ENCODE measurements at regions not wholly inside any gene's neighbourhood (a gene's known extent, or its start where the extent isn't known, plus 50 kb on each side); places are given as distances from the start of the nearest gene placed in this dataset.

DNA sequence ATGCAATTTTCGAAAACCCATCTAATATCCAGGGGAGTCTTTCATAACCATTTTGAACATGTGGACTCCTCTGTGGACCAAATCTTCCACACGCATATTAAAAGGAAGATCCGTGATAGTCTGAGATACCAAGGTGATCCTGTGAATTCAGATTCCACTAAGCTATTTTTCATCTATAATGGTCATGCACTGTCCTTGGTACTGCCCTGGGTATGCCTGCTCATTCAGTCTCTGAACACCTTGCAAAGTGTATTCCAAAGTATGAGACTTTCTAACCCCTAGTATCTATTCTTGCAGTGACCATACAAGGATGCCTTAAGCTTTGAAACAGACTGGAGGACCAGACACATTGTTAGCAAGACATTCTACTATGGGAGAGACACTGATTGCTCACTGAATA, 217.6 kb upstream of the CCDC150 start:
- TF ChIP-seq, protein P1, sequence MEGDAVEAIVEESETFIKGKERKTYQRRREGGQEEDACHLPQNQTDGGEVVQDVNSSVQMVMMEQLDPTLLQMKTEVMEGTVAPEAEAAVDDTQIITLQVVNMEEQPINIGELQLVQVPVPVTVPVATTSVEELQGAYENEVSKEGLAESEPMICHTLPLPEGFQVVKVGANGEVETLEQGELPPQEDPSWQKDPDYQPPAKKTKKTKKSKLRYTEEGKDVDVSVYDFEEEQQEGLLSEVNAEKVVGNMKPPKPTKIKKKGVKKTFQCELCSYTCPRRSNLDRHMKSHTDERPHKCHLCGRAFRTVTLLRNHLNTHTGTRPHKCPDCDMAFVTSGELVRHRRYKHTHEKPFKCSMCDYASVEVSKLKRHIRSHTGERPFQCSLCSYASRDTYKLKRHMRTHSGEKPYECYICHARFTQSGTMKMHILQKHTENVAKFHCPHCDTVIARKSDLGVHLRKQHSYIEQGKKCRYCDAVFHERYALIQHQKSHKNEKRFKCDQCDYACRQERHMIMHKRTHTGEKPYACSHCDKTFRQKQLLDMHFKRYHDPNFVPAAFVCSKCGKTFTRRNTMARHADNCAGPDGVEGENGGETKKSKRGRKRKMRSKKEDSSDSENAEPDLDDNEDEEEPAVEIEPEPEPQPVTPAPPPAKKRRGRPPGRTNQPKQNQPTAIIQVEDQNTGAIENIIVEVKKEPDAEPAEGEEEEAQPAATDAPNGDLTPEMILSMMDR (IDR thresholded peaks at IDR 0.05) = no peak
- TF ChIP-seq POLR2AphosphoS5 (IDR thresholded peaks at IDR 0.05) (no peak), POLR2A (IDR thresholded peaks at IDR 0.05) (no peak)
- WGBS = 91% methylated on average over 3 of the region's 3 CpGs
- no peaks in the 10 kb centered on the region for H3K36me3 ChIP-seq
- H3K27me3 ChIP-seq (replicated peaks; ENCODE audit: insufficient read depth) = no peaks in the 10 kb centered on the region
- H3K9me3 ChIP-seq = no peaks in the 10 kb centered on the region
- no peak for DNase-seq (ENCODE audit: low spot score)
- H3K4me1 ChIP-seq (replicated peaks) = no peaks in the 10 kb centered on the region
- intact Hi-C loops (cut with DNase I) = no loop called here
- no peak overlapping the region for H3K4me3 ChIP-seq
- H3K27ac ChIP-seq = no peak overlapping the region

DNA sequence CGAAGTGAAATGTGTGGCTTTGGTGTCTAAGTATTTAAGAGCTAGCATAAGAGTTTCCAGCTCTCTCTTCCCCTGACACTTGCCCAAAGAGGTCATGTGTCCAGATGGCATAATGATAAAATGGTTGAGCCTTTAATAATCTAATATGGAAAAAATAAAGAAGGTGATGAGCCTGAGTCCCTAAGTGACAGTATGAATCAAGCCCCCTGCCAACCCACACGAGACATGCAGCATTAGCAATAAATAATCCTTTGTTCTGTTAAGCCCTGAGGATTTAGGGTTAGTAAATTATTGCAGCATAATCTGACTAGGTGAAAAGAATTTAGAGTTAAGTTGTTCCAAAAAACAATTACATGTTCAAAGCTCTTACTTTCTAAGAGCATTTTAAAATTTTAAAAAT, 217.2 kb upstream of the CCDC150 start:
- WGBS = 76% methylated on average over 2 of the region's 2 CpGs
- Histone ChIP-seq H3K36me3 (no peaks in the 10 kb centered on the region), H3K4me1 (replicated peaks) (no peaks in the 10 kb centered on the region), H3K27ac (no peak overlapping the region), H3K27me3 (replicated peaks; ENCODE audit: insufficient read depth) (no peaks in the 10 kb centered on the region), H3K9me3 (no peaks in the 10 kb centered on the region), H3K4me3 (no peak overlapping the region)
- TF ChIP-seq POLR2AphosphoS5 (IDR thresholded peaks at IDR 0.05) (no peak), POLR2A (IDR thresholded peaks at IDR 0.05) (no peak)
- TF ChIP-seq, protein P1 (IDR thresholded peaks at IDR 0.05) = no peak
- DNase-seq (ENCODE audit: low spot score) = no peak
- intact Hi-C loops (cut with DNase I) = no loop called here

DNA sequence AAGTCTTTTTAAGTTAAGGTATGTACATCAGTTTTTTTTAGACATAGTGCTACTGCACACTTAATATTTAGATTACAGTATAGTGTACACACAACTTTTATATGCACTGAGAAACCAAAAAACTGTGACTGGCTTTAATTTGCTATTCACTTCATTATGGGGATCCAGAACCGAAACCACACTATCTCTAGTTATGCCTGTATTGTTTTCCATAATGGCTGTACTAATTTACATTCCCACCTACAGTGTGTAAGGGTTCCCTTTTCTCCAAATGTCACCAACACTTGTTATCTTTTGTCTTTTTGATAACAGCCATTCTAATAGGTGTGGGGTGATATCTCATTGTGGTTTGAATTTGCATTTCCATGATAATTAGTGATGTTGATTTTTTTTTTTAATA, 213.4 kb upstream of the CCDC150 start:
- Histone ChIP-seq H3K9me3 (no peaks in the 10 kb centered on the region), H3K27ac (no peak overlapping the region), H3K27me3 (replicated peaks; ENCODE audit: insufficient read depth) (no peaks in the 10 kb centered on the region), H3K4me3 (no peak overlapping the region), H3K36me3 (no peaks in the 10 kb centered on the region), H3K4me1 (replicated peaks) (no peaks in the 10 kb centered on the region)
- intact Hi-C loops (cut with DNase I) = no loop called here
- DNase-seq (ENCODE audit: low spot score) = no peak
- TF ChIP-seq, protein P1 (IDR thresholded peaks at IDR 0.05) = no peak
- TF ChIP-seq POLR2A (IDR thresholded peaks at IDR 0.05) (no peak), POLR2AphosphoS5 (IDR thresholded peaks at IDR 0.05) (no peak)
- WGBS = 95% methylated on average over 1 of the region's 1 CpG

DNA sequence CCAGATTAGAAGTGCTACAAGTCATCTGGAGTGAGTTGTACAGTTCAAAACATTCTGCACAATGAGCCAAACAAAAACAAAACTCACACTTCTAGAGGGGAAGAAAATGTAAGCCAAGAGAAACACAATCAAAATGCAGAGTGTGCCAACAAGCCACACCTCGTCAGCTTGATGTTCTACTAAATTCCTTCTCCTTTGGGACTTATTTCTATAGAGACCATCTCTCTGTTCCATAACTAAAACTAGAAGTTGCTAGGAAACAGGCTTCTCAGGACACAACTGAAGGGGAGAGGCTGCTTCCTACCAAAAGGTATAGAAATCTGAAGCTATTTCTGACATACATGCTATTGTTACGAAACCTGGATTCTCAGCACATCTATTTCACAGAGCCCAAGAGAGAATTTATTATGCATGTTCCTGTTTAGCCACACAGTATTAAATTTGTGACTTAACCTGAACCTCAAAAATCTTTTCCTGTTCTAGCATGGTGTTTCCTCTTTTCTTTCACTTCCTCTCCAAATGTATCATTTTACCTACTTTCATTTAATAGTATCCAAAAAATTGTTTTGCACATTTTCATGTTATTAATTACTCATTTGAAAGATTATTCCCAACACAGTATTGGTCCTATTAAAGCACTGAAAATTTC, 211.4 kb upstream of the CCDC150 start:
- Histone ChIP-seq H3K27me3 (replicated peaks; ENCODE audit: insufficient read depth) (no peaks in the 10 kb centered on the region), H3K36me3 (no peaks in the 10 kb centered on the region), H3K9me3 (no peaks in the 10 kb centered on the region), H3K4me1 (replicated peaks) (no peaks in the 10 kb centered on the region), H3K4me3 (no peak overlapping the region), H3K27ac (no peak overlapping the region)
- intact Hi-C loops (cut with DNase I) = no loop called here
- WGBS = 21% methylated on average over 2 of the region's 2 CpGs
- DNase-seq (ENCODE audit: low spot score) = no peak
- no peak for TF ChIP-seq POLR2AphosphoS5 (IDR thresholded peaks at IDR 0.05)
- TF ChIP-seq POLR2A (IDR thresholded peaks at IDR 0.05) = no peak
- TF ChIP-seq, protein P1 (IDR thresholded peaks at IDR 0.05) = no peak

DNA sequence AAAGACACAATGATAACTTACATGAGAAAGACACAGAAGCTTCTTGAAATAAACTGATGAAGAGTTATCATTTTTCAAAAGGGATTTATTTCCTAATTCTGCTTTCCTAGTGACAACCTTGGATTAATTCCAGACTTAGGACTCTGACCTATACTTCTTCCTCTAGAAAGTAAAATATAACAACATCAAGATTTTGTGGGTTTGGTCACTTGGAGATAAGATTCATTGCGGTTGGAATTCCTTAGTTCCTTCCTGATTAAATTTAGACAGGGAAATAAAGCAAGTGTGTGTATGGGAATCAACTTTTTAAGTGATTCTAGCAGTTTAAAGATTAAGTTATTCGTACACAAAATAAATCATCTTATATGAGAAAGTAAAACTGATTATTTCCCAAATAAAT, 208.4 kb upstream of the CCDC150 start:
- 72% methylated on average over 2 of the region's 2 CpGs for WGBS
- no peaks in the 10 kb centered on the region for H3K4me1 ChIP-seq (replicated peaks)
- H3K9me3 ChIP-seq = no peaks in the 10 kb centered on the region
- no peak overlapping the region for H3K27ac ChIP-seq
- no peak for DNase-seq (ENCODE audit: low spot score)
- H3K4me3 ChIP-seq = no peak overlapping the region
- TF ChIP-seq POLR2A (IDR thresholded peaks at IDR 0.05) = no peak
- TF ChIP-seq, protein P1 (IDR thresholded peaks at IDR 0.05) = no peak
- no peak for TF ChIP-seq POLR2AphosphoS5 (IDR thresholded peaks at IDR 0.05)
- no peaks in the 10 kb centered on the region for H3K27me3 ChIP-seq (replicated peaks; ENCODE audit: insufficient read depth)
- intact Hi-C loops (cut with DNase I) = no loop called here
- H3K36me3 ChIP-seq = no peaks in the 10 kb centered on the region
